T-cell (primary cell): ENCODE measurements at regions not wholly inside any gene's neighbourhood (a gene's known extent, or its start where the extent isn't known, plus 50 kb on each side); places are given as distances from the start of the nearest gene placed in this dataset.

Source experiments
- ATAC-seq, 4 experiments: fragments of 200-7000 bp in 3 of 4; fragments of 150-1000 bp in 1 of 4; cut with Tn5 transposase; replicated peaks in 1 of 4; 1 replicate in 3 of 4; 2 replicates in 1 of 4; pipeline ENCODE4 v1.10.0; 2021; ENCODE audit warnings: moderate library complexity in 3 of 4, mild to moderate bottlenecking in 2 of 4, moderate number of reproducible peaks in 1 of 4
- CTCF ChIA-PET, 2 donors: fragments of 300-600 bp; sonication (Branson Sonifier 250); formaldehyde crosslinking; loops; one replicate each; lab custom pipeline; 2022; ENCODE audit warnings: antibody characterized with exemption in 2 of 2; lab: Charles Lee
- POLR2A ChIA-PET, 2 donors: fragments of 300-600 bp; sonication (Branson Sonifier 250); formaldehyde crosslinking; loops; one replicate each; lab custom pipeline; 2022; ENCODE audit warnings: antibody characterized with exemption in 2 of 2; lab: Charles Lee
- DNase-seq, 35 experiments: peaks; one replicate each; pipeline versions ENCODE4 v3.0.0 to v3.0.0-alpha.2; 2013 to 2023
- H3K27ac ChIP-seq: one replicate; pipeline ENCODE4 v1.5.1; 2013; ENCODE audit warnings: low read length
- H3K27me3 ChIP-seq, 2 experiments: replicated peaks in 1 of 2; 1 replicate in 1 of 2; 2 replicates in 1 of 2; pipeline versions ENCODE4 v1.6.1 to v1.7.0; 2013; ENCODE audit warnings: low read length in 1 of 2, mixed read lengths in 1 of 2; ENCODE audit not compliant: control insufficient read depth in 2 of 2, insufficient read depth in 2 of 2; ENCODE audit errors: extremely low read depth in 1 of 2
- H3K36me3 ChIP-seq, 2 donors: 1 replicate in 1 of 2; 2 replicates in 1 of 2; pipeline versions ENCODE4 v1.6.1 to v1.7.0; 2013; ENCODE audit warnings: low read length in 1 of 2; ENCODE audit not compliant: control insufficient read depth in 2 of 2, insufficient read depth in 1 of 2; ENCODE audit errors: extremely low read depth in 1 of 2
- H3K4me1 ChIP-seq, 2 experiments: 1 replicate in 1 of 2; 2 replicates in 1 of 2; pipeline versions ENCODE4 v1.6.1 to v1.7.0; 2013; ENCODE audit warnings: low read length in 2 of 2, mixed read lengths in 1 of 2; ENCODE audit not compliant: insufficient read depth in 2 of 2, control insufficient read depth in 1 of 2; ENCODE audit errors: extremely low read depth in 1 of 2
- H3K4me3 ChIP-seq, 2 donors: 1 replicate in 1 of 2; 2 replicates in 1 of 2; pipeline versions ENCODE4 v1.5.1 to v1.7.0; 2013; ENCODE audit warnings: mild to moderate bottlenecking in 2 of 2, low read length in 1 of 2, moderate library complexity in 1 of 2; ENCODE audit not compliant: control insufficient read depth in 1 of 2; ENCODE audit errors: extremely low read depth in 1 of 2
- H3K9me3 ChIP-seq: 2 replicates; pipeline ENCODE4 v1.7.0; 2013
- H3K27ac Mint-ChIP-seq, 2 donors: one replicate each; pipeline ENCODE4 v1.8.0; 2020 to 2021; ENCODE audit warnings: mild to moderate bottlenecking in 2 of 2, mixed read lengths in 2 of 2
- H3K27me3 Mint-ChIP-seq, 2 donors: one replicate each; pipeline ENCODE4 v1.8.0; 2021 to 2022; ENCODE audit warnings: mixed read lengths in 2 of 2
- H3K36me3 Mint-ChIP-seq: one replicate; pipeline ENCODE4 v1.8.0; 2021; ENCODE audit warnings: mixed read lengths
- H3K4me1 Mint-ChIP-seq, 3 donors: one replicate each; pipeline ENCODE4 v1.8.0; 2020 to 2022; ENCODE audit warnings: mixed read lengths in 3 of 3, mild to moderate bottlenecking in 1 of 3
- H3K4me3 Mint-ChIP-seq, 3 donors: one replicate each; pipeline ENCODE4 v1.8.0; 2020 to 2022; ENCODE audit warnings: mild to moderate bottlenecking in 3 of 3, mixed read lengths in 3 of 3, moderate library complexity in 3 of 3
- H3K9me3 Mint-ChIP-seq, 3 donors: one replicate each; pipeline ENCODE4 v1.8.0; 2020 to 2022; ENCODE audit warnings: mixed read lengths in 3 of 3
- whole genome bisulfite sequencing: methylation state at CpG from one replicate; pipeline ENCODE4 v1.1.5; 2013; ENCODE audit warnings: missing lambda C conversion rate; ENCODE audit not compliant: insufficient coverage; 5-methylcytosine and 5-hydroxymethylcytosine counted together

- Histone ChIP-seq H3K9me3 (peaks cover 2% of the 10 kb centered on the region), H3K27me3 (no peaks in the 10 kb centered on the region), H3K4me3 (no peak overlapping the region), H3K4me1 (no peaks in the 10 kb centered on the region), H3K27ac (no peak overlapping the region), H3K36me3 (no peaks in the 10 kb centered on the region)
- Mint-ChIP-seq H3K27me3 (no peaks in the 10 kb centered on the region), H3K4me3 (no peak overlapping the region), H3K4me1 (no peaks in the 10 kb centered on the region), H3K36me3 (no peaks in the 10 kb centered on the region), H3K27ac (no peak overlapping the region), H3K9me3 (peaks cover 8 to 23% (median 18%) of the 10 kb centered on the region in 3 donors)
- ATAC-seq (no peak), DNase-seq (no peak)
- ChIA-PET CTCF (no interaction called here), POLR2A (no interaction called here)
- WGBS: 40% methylated on average over 1 of the region's 5 CpGs
Observed at GRCh38 chr3:94693997-94694640, 631.3 kb downstream of the NSUN3 start.

- ChIA-PET POLR2A (no interaction called here), CTCF (no interaction called here)
- Histone ChIP-seq H3K4me1 (no peaks in the 10 kb centered on the region), H3K27ac (no peak overlapping the region), H3K4me3 (no peak overlapping the region), H3K9me3 (peaks cover 2% of the 10 kb centered on the region), H3K36me3 (no peaks in the 10 kb centered on the region), H3K27me3 (no peaks in the 10 kb centered on the region)
- DNase-seq (no peak), ATAC-seq (no peak)
- H3K36me3 Mint-ChIP-seq: no peaks in the 10 kb centered on the region
- no CpG with 5 or more reads among the region's 2 CpGs for WGBS
- H3K27me3 Mint-ChIP-seq: no peaks in the 10 kb centered on the region
- no peaks in the 10 kb centered on the region for H3K4me1 Mint-ChIP-seq
- no peak overlapping the region for H3K27ac Mint-ChIP-seq
- peaks cover 8 to 24% (median 19%) of the 10 kb centered on the region in 3 donors for H3K9me3 Mint-ChIP-seq
- H3K4me3 Mint-ChIP-seq: no peak overlapping the region
Observed at GRCh38 chr3:94694894-94695293, 632.0 kb downstream of the NSUN3 start.

GRCh38 chr3:94704467-94704866, 641.6 kb downstream of the NSUN3 start:
- peaks cover 0 to 15% (median 13%) of the 10 kb centered on the region in 3 donors for H3K9me3 Mint-ChIP-seq
- H3K27ac ChIP-seq: no peak overlapping the region
- H3K27ac Mint-ChIP-seq: no peak overlapping the region
- H3K4me3 Mint-ChIP-seq: no peak overlapping the region
- H3K9me3 ChIP-seq: no peaks in the 10 kb centered on the region
- no peaks in the 10 kb centered on the region for H3K36me3 Mint-ChIP-seq
- no peaks in the 10 kb centered on the region for H3K27me3 Mint-ChIP-seq
- ATAC-seq (no peak), DNase-seq (no peak)
- no peaks in the 10 kb centered on the region for H3K27me3 ChIP-seq
- POLR2A ChIA-PET: no interaction called here
- CTCF ChIA-PET: no interaction called here
- H3K36me3 ChIP-seq: no peaks in the 10 kb centered on the region
- no CpG with 5 or more reads among the region's 3 CpGs for WGBS
- no peaks in the 10 kb centered on the region for H3K4me1 Mint-ChIP-seq
- no peak overlapping the region for H3K4me3 ChIP-seq
- no peaks in the 10 kb centered on the region for H3K4me1 ChIP-seq

- Mint-ChIP-seq H3K36me3 (no peaks in the 10 kb centered on the region), H3K27ac (no peak overlapping the region), H3K4me3 (no peak overlapping the region), H3K9me3 (peaks cover 0 to 10% (median 8%) of the 10 kb centered on the region in 3 donors), H3K4me1 (no peaks in the 10 kb centered on the region), H3K27me3 (no peaks in the 10 kb centered on the region)
- no peaks in the 10 kb centered on the region for H3K4me1 ChIP-seq
- H3K9me3 ChIP-seq: no peaks in the 10 kb centered on the region
- H3K36me3 ChIP-seq: no peaks in the 10 kb centered on the region
- no peak overlapping the region for H3K4me3 ChIP-seq
- H3K27ac ChIP-seq: no peak overlapping the region
- 33% methylated on average over 1 of the region's 1 CpG for WGBS
- DNase-seq (no peak), ATAC-seq (no peak)
- no peaks in the 10 kb centered on the region for H3K27me3 ChIP-seq
- POLR2A ChIA-PET: no interaction called here
- CTCF ChIA-PET: no interaction called here
Observed at GRCh38 chr3:94709249-94709902, 646.5 kb downstream of the NSUN3 start.

GRCh38 chr3:94714194-94714593, 651.3 kb downstream of the NSUN3 start:
- ATAC-seq (no peak), DNase-seq (no peak)
- Mint-ChIP-seq H3K36me3 (no peaks in the 10 kb centered on the region), H3K4me1 (no peaks in the 10 kb centered on the region), H3K27me3 (no peaks in the 10 kb centered on the region), H3K4me3 (no peak overlapping the region), H3K9me3 (peaks cover 0 to 5% (median 0%) of the 10 kb centered on the region in 3 donors), H3K27ac (no peak overlapping the region)
- H3K27me3 ChIP-seq: no peaks in the 10 kb centered on the region
- no peak overlapping the region for H3K4me3 ChIP-seq
- no peaks in the 10 kb centered on the region for H3K36me3 ChIP-seq
- H3K9me3 ChIP-seq: no peaks in the 10 kb centered on the region
- H3K4me1 ChIP-seq: no peaks in the 10 kb centered on the region
- no peak overlapping the region for H3K27ac ChIP-seq
- CTCF ChIA-PET: interaction anchor here in 1 of 2 donors (0.7 kb wide), 1 partner anchor 629 kb away, joined by 3 read pairs; no protein-coding TSS in a partner anchor
- POLR2A ChIA-PET: no interaction called here

- CTCF ChIA-PET: no interaction called here
Observed at GRCh38 chr3:94716326-94717018, 653.6 kb downstream of the NSUN3 start.

More at GRCh38 chr3:94716326-94717018, 653.6 kb downstream of the NSUN3 start:
- Histone ChIP-seq H3K36me3 (no peaks in the 10 kb centered on the region), H3K4me3 (no peak overlapping the region), H3K4me1 (no peaks in the 10 kb centered on the region), H3K27me3 (no peaks in the 10 kb centered on the region), H3K9me3 (no peaks in the 10 kb centered on the region), H3K27ac (no peak overlapping the region)
- no peak for DNase-seq
- Mint-ChIP-seq H3K36me3 (no peaks in the 10 kb centered on the region), H3K4me3 (no peak overlapping the region), H3K27ac (no peak overlapping the region), H3K4me1 (no peaks in the 10 kb centered on the region), H3K27me3 (no peaks in the 10 kb centered on the region), H3K9me3 (peaks cover 0 to 5% (median 4%) of the 10 kb centered on the region in 3 donors)
- WGBS: no CpG with 5 or more reads among the region's 2 CpGs
- POLR2A ChIA-PET: no interaction called here
- ATAC-seq: no peak
